ENCODE measurements at regions not wholly inside any gene's neighbourhood (a gene's known extent, or its start where the extent isn't known, plus 50 kb on each side); places are given as distances from the start of the nearest gene placed in this dataset.

DNA sequence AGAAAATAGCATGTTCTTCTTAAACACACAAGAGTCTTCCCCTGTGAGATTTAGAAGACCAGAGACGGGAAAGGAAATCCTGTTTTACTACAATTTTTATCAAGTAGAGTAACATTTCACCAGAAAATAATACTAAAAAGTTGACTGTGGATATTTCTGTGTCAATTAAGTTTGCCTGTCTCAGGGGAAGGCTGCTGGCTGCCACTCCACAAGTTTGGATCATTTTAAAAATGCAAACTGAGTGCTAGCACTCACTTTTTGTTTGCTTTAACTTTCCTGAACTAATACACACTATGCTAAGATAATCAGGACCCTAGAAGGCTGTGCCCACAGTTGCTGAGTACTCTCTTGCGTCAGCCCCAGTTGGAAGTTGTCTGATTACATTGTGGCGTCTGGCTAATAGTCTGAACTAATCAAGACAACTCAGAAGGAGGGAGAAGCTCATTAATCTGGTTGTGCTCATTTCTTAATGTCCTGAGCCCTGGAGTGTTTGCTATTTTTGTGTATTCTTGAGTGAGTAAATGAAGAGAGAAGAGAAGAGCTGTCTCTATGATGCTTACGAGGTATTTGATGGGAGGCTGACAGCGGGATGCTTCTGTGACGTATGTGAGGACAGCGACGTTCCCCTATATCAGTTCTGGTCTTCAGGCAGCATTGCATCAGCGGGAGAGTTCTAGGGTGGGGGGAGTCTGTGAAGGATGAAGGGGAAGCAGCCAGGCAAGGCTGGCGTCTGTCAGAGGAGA is 664.2 kb downstream of the QKI start:
- TF ChIP-seq POLR2A (IDR thresholded peaks at IDR 0.05; ENCODE audit: low read depth): no peak
- TF ChIP-seq, protein P1, sequence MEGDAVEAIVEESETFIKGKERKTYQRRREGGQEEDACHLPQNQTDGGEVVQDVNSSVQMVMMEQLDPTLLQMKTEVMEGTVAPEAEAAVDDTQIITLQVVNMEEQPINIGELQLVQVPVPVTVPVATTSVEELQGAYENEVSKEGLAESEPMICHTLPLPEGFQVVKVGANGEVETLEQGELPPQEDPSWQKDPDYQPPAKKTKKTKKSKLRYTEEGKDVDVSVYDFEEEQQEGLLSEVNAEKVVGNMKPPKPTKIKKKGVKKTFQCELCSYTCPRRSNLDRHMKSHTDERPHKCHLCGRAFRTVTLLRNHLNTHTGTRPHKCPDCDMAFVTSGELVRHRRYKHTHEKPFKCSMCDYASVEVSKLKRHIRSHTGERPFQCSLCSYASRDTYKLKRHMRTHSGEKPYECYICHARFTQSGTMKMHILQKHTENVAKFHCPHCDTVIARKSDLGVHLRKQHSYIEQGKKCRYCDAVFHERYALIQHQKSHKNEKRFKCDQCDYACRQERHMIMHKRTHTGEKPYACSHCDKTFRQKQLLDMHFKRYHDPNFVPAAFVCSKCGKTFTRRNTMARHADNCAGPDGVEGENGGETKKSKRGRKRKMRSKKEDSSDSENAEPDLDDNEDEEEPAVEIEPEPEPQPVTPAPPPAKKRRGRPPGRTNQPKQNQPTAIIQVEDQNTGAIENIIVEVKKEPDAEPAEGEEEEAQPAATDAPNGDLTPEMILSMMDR (IDR thresholded peaks at IDR 0.05): no peak

Data from esophagus muscularis mucosa (tissue), 3 donors.